ENCODE measurements at regions not wholly inside any gene's neighbourhood (a gene's known extent, or its start where the extent isn't known, plus 50 kb on each side); places are given as distances from the start of the nearest gene placed in this dataset.
A peak's percentile ranks its signal among the peaks of the same experiment; 100 is the strongest.

- H3K27ac Mint-ChIP-seq (ENCODE audit: unreplicated experiment): no peak overlapping the region
- H3K4me1 Mint-ChIP-seq (ENCODE audit: low read depth): no peaks in the 10 kb centered on the region
- H3K27me3 Mint-ChIP-seq (ENCODE audit: low read depth): peaks cover 2% of the 10 kb centered on the region
- TF ChIP-seq CTCF (IDR thresholded peaks at IDR 0.05): no peak
- no peaks in the 10 kb centered on the region for H3K36me3 Mint-ChIP-seq (ENCODE audit: low read depth)
- no peak overlapping the region for H3K4me3 Mint-ChIP-seq (ENCODE audit: unreplicated experiment)
- H3K9me3 Mint-ChIP-seq (ENCODE audit: low read depth): peaks cover 6% of the 10 kb centered on the region
- DNase-seq (ENCODE audit: low spot score): no peak
Measured at GRCh38 chr6:120407696-120408095, 926.6 kb downstream of the TBC1D32 start.

GRCh38 chr6:120405947-120406346 lies 928.3 kb downstream of the TBC1D32 start:
- Mint-ChIP-seq H3K4me3 (ENCODE audit: unreplicated experiment) (no peak overlapping the region), H3K4me1 (ENCODE audit: low read depth) (no peaks in the 10 kb centered on the region), H3K27me3 (ENCODE audit: low read depth) (peaks cover 2% of the 10 kb centered on the region), H3K27ac (ENCODE audit: unreplicated experiment) (no peak overlapping the region), H3K36me3 (ENCODE audit: low read depth) (no peaks in the 10 kb centered on the region), H3K9me3 (ENCODE audit: low read depth) (peaks cover 9% of the 10 kb centered on the region)
- TF ChIP-seq CTCF (IDR thresholded peaks at IDR 0.05): peak; percentile 33
- no peak for DNase-seq (ENCODE audit: low spot score)

GRCh38 chr6:120395784-120396183 lies 938.5 kb downstream of the TBC1D32 start:
- H3K27me3 Mint-ChIP-seq (ENCODE audit: low read depth): peaks cover 5% of the 10 kb centered on the region
- no peaks in the 10 kb centered on the region for H3K4me1 Mint-ChIP-seq (ENCODE audit: low read depth)
- H3K36me3 Mint-ChIP-seq (ENCODE audit: low read depth): no peaks in the 10 kb centered on the region
- no peak overlapping the region for H3K27ac Mint-ChIP-seq (ENCODE audit: unreplicated experiment)
- H3K4me3 Mint-ChIP-seq (ENCODE audit: unreplicated experiment): no peak overlapping the region
- no peak for TF ChIP-seq CTCF (IDR thresholded peaks at IDR 0.05)
- no peak for DNase-seq (ENCODE audit: low spot score)
- H3K9me3 Mint-ChIP-seq (ENCODE audit: low read depth): no peaks in the 10 kb centered on the region

- Mint-ChIP-seq H3K36me3 (ENCODE audit: low read depth) (no peaks in the 10 kb centered on the region), H3K9me3 (ENCODE audit: low read depth) (no peaks in the 10 kb centered on the region), H3K27ac (ENCODE audit: unreplicated experiment) (no peak overlapping the region), H3K4me1 (ENCODE audit: low read depth) (no peaks in the 10 kb centered on the region), H3K4me3 (ENCODE audit: unreplicated experiment) (no peak overlapping the region), H3K27me3 (ENCODE audit: low read depth) (peaks cover 6% of the 10 kb centered on the region)
- DNase-seq (ENCODE audit: low spot score): no peak
- no peak for TF ChIP-seq CTCF (IDR thresholded peaks at IDR 0.05)
Measured at GRCh38 chr6:120395330-120395729, 939.0 kb downstream of the TBC1D32 start.

- no peaks in the 10 kb centered on the region for H3K36me3 Mint-ChIP-seq (ENCODE audit: low read depth)
- no peak for TF ChIP-seq CTCF (IDR thresholded peaks at IDR 0.05)
- H3K4me1 Mint-ChIP-seq (ENCODE audit: low read depth): no peaks in the 10 kb centered on the region
- peaks cover 12% of the 10 kb centered on the region for H3K27me3 Mint-ChIP-seq (ENCODE audit: low read depth)
- no peak for DNase-seq (ENCODE audit: low spot score)
- H3K9me3 Mint-ChIP-seq (ENCODE audit: low read depth): no peaks in the 10 kb centered on the region
- H3K27ac Mint-ChIP-seq (ENCODE audit: unreplicated experiment): no peak overlapping the region
- no peak overlapping the region for H3K4me3 Mint-ChIP-seq (ENCODE audit: unreplicated experiment)
Measured at GRCh38 chr6:120392941-120393340, 941.3 kb downstream of the TBC1D32 start.

Data from chondrocyte (in vitro differentiated cells).